Mesenchymal stem cell (in vitro differentiated cells and primary cell): ENCODE measurements at regions not wholly inside any gene's neighbourhood (a gene's known extent, or its start where the extent isn't known, plus 50 kb on each side); places are given as distances from the start of the nearest gene placed in this dataset.

Experiments
- DNase-seq: peaks from one replicate; pipeline ENCODE4 v3.0.0-alpha.2; 2013
- H2AFZ ChIP-seq: one replicate; pipeline ENCODE4 v1.6.1; 2013; ENCODE audit warnings: low read depth, mild to moderate bottlenecking, control low read depth, inconsistent platforms, low read length, moderate library complexity
- H2AK5ac ChIP-seq: 2 replicates; pipeline ENCODE4 v1.6.1; 2013; ENCODE audit warnings: low read length, moderate library complexity, mild to moderate bottlenecking, inconsistent platforms; ENCODE audit not compliant: severe bottlenecking
- H2BK120ac ChIP-seq: one replicate; pipeline ENCODE4 v1.6.1; 2013; ENCODE audit warnings: low read depth, mild to moderate bottlenecking, inconsistent platforms, low read length, moderate library complexity
- H2BK12ac ChIP-seq, 2 experiments: one replicate each; pipeline ENCODE4 v1.6.1; 2013; ENCODE audit warnings: inconsistent platforms in 2 of 2, low read length in 2 of 2, mild to moderate bottlenecking in 2 of 2, moderate library complexity in 2 of 2, control low read depth in 1 of 2
- H2BK15ac ChIP-seq: one replicate; pipeline ENCODE4 v1.6.1; 2013; ENCODE audit warnings: mild to moderate bottlenecking, low read depth, inconsistent platforms; ENCODE audit not compliant: poor library complexity, severe bottlenecking
- H2BK5ac ChIP-seq: 2 replicates; pipeline ENCODE4 v1.6.1; 2013; ENCODE audit warnings: low read depth, mild to moderate bottlenecking, low read length, control low read depth, inconsistent platforms; ENCODE audit not compliant: poor library complexity, severe bottlenecking
- H3K14ac ChIP-seq, 2 experiments: one replicate each; pipeline ENCODE4 v1.6.1; 2013; ENCODE audit warnings: inconsistent platforms in 2 of 2, low read length in 2 of 2, control low read depth in 1 of 2, mild to moderate bottlenecking in 1 of 2, moderate library complexity in 1 of 2
- H3K18ac ChIP-seq, 2 experiments: one replicate each; pipeline ENCODE4 v1.6.1; 2013; ENCODE audit warnings: inconsistent platforms in 2 of 2, low read length in 2 of 2, control low read depth in 1 of 2, low read depth in 1 of 2, mild to moderate bottlenecking in 1 of 2
- H3K23ac ChIP-seq, 2 experiments: one replicate each; pipeline ENCODE4 v1.6.1; 2013; ENCODE audit warnings: inconsistent platforms in 2 of 2, low read length in 2 of 2, mild to moderate bottlenecking in 2 of 2, moderate library complexity in 2 of 2, control low read depth in 1 of 2
- H3K27ac ChIP-seq: 2 replicates; pipeline ENCODE4 v1.5.1; 2013; ENCODE audit warnings: mild to moderate bottlenecking, moderate library complexity, low read length, control low read depth, inconsistent platforms; ENCODE audit not compliant: poor library complexity, severe bottlenecking
- H3K27me3 ChIP-seq, 2 experiments: 2 replicates each; pipeline versions ENCODE4 v1.6.1 to v1.7.0; 2013; ENCODE audit warnings: low read length in 2 of 2, mild to moderate bottlenecking in 2 of 2, moderate library complexity in 2 of 2, control low read depth in 1 of 2, inconsistent platforms in 1 of 2; ENCODE audit not compliant: control insufficient read depth in 1 of 2, insufficient read depth in 1 of 2
- H3K36me3 ChIP-seq, 2 experiments: 2 replicates each; pipeline versions ENCODE4 v1.6.1 to v1.7.0; 2013; ENCODE audit warnings: low read length in 2 of 2, control low read depth in 1 of 2, inconsistent platforms in 1 of 2, low read depth in 1 of 2, mild to moderate bottlenecking in 1 of 2; ENCODE audit not compliant: insufficient read depth in 2 of 2, control insufficient read depth in 1 of 2
- H3K4ac ChIP-seq, 2 experiments: one replicate each; pipeline ENCODE4 v1.6.1; 2013; ENCODE audit warnings: inconsistent platforms in 2 of 2, low read length in 2 of 2, mild to moderate bottlenecking in 2 of 2, moderate library complexity in 2 of 2, control low read depth in 1 of 2, low read depth in 1 of 2
- H3K4me1 ChIP-seq: 2 replicates; pipeline ENCODE4 v1.6.1; 2013; ENCODE audit warnings: low read depth, low read length, control low read depth; ENCODE audit not compliant: control insufficient read depth, insufficient read depth
- H3K4me2 ChIP-seq: 2 replicates; pipeline ENCODE4 v1.6.1; 2013; ENCODE audit warnings: low read length, mild to moderate bottlenecking, inconsistent platforms; ENCODE audit not compliant: poor library complexity, severe bottlenecking
- H3K4me3 ChIP-seq, 2 experiments: 2 replicates each; pipeline versions ENCODE4 v1.5.1 to v1.7.0; 2013; ENCODE audit warnings: low read length in 2 of 2, mild to moderate bottlenecking in 2 of 2, control low read depth in 1 of 2, low read depth in 1 of 2; ENCODE audit not compliant: insufficient read depth in 1 of 2
- H3K79me1 ChIP-seq: replicated peaks from 2 replicates; pipeline ENCODE4 v1.6.1; 2013; ENCODE audit warnings: mild to moderate bottlenecking, control low read depth, low read length, inconsistent platforms; ENCODE audit not compliant: poor library complexity, severe bottlenecking
- H3K9ac ChIP-seq: 2 replicates; pipeline ENCODE4 v1.7.0; 2013; ENCODE audit warnings: mild to moderate bottlenecking, low read length, moderate library complexity
- H3K9me3 ChIP-seq: 2 replicates; pipeline ENCODE4 v1.7.0; 2013; ENCODE audit warnings: mild to moderate bottlenecking, low read length; ENCODE audit not compliant: control insufficient read depth
- H4K8ac ChIP-seq: one replicate; pipeline ENCODE4 v1.6.1; 2013; ENCODE audit warnings: inconsistent platforms, mild to moderate bottlenecking, low read length, moderate library complexity
- H4K91ac ChIP-seq: one replicate; pipeline ENCODE4 v1.6.1; 2013; ENCODE audit warnings: mild to moderate bottlenecking, low read length, inconsistent platforms
- WGBS: methylation state at CpG from one replicate; pipeline ENCODE4 v1.1.7; 2013; ENCODE audit warnings: mixed read lengths; 5-methylcytosine and 5-hydroxymethylcytosine counted together

DNA sequence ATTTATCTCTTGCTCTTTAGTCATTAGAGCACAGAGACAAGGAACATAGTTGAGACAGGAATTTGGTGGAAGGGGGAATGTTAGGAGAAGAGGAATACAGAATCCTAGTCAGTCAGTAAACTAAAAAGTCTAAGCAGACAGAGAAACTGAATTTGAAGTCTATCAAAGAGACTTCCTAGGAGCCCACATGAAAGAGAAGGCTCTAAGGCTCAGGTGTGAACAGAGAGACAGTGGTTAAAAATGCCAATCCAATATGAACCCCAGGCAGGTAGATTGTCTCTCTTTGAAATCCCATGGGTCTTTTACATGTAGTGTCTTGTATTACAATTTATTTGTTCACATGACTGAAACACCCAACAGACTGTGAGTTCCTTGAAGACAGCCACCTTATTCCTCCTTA lies 77.8 kb upstream of the NFKB1 start:
- Histone ChIP-seq H3K27me3 (no peaks in the 10 kb centered on the region), H3K4me2 (no peak overlapping the region)

DNA sequence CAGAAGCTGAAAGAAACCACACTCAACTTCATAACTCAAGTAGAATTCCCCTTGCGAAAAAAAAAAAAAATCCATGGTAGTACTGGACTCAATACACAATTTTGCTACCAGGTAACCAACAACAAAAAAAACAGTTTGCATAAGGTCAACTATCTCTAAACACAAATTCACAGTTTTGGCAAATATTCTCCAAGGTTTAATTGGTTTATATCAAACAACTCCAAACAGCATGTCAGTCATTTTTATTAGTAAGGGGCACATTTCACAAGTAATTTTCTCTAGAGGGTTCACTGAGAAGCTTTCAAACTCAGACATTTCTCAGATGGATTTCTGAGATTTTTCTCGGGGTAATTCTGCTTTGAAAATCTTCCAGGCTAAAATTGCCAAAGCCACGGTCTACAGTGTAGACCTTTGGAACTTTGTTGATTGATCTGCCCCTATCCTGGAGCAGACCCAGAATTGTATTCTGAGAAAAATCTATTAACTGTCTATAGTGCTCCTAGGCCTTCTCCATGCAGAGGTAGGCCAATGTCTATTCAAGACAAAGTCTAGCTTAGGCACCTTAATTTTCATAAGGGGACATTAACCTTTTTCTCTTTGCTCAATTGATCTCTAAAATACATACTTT lies 73.7 kb upstream of the NFKB1 start:
- H3K9ac ChIP-seq = no peak overlapping the region
- H3K4ac ChIP-seq = no peak overlapping the region
- no peak overlapping the region for H2BK12ac ChIP-seq
- H3K4me1 ChIP-seq = peaks cover 2% of the 10 kb centered on the region
- H2BK120ac ChIP-seq = no peak overlapping the region
- peaks cover 2% of the 10 kb centered on the region for H3K79me1 ChIP-seq
- H2AFZ ChIP-seq = no peak overlapping the region
- no peak overlapping the region for H3K4me2 ChIP-seq
- H3K4me3 ChIP-seq = no peak overlapping the region
- no peak overlapping the region for H3K18ac ChIP-seq
- H3K23ac ChIP-seq = no peak overlapping the region
- no peaks in the 10 kb centered on the region for H3K36me3 ChIP-seq
- H3K14ac ChIP-seq = no peak overlapping the region
- no peak overlapping the region for H2AK5ac ChIP-seq
- H4K8ac ChIP-seq = no peak overlapping the region
- DNase-seq = no peak
- no peak overlapping the region for H2BK15ac ChIP-seq
- H3K9me3 ChIP-seq = no peaks in the 10 kb centered on the region
- H2BK5ac ChIP-seq = no peak overlapping the region
- no peak overlapping the region for H3K27ac ChIP-seq
- no peak overlapping the region for H4K91ac ChIP-seq
- no peaks in the 10 kb centered on the region for H3K27me3 ChIP-seq
- 92% methylated on average over 3 of the region's 3 CpGs for WGBS

More for the DNA sequence above, 77.8 kb upstream of the NFKB1 start:
- no peak overlapping the region for H2BK15ac ChIP-seq
- no peak for DNase-seq
- H3K9me3 ChIP-seq = no peaks in the 10 kb centered on the region
- H3K9ac ChIP-seq = no peak overlapping the region
- H2BK5ac ChIP-seq = no peak overlapping the region
- no peak overlapping the region for H3K14ac ChIP-seq
- H2BK120ac ChIP-seq = no peak overlapping the region
- no peaks in the 10 kb centered on the region for H3K36me3 ChIP-seq
- H2AK5ac ChIP-seq = no peak overlapping the region
- H3K18ac ChIP-seq = no peak overlapping the region
- no peak overlapping the region for H3K4me3 ChIP-seq
- no peak overlapping the region for H2BK12ac ChIP-seq
- no peak overlapping the region for H2AFZ ChIP-seq
- H4K8ac ChIP-seq = no peak overlapping the region
- no peaks in the 10 kb centered on the region for H3K4me1 ChIP-seq
- peaks cover under 1% of the 10 kb centered on the region for H3K79me1 ChIP-seq
- H3K27ac ChIP-seq = no peak overlapping the region
- H3K23ac ChIP-seq = no peak overlapping the region
- H4K91ac ChIP-seq = no peak overlapping the region
- H3K4ac ChIP-seq = no peak overlapping the region

DNA sequence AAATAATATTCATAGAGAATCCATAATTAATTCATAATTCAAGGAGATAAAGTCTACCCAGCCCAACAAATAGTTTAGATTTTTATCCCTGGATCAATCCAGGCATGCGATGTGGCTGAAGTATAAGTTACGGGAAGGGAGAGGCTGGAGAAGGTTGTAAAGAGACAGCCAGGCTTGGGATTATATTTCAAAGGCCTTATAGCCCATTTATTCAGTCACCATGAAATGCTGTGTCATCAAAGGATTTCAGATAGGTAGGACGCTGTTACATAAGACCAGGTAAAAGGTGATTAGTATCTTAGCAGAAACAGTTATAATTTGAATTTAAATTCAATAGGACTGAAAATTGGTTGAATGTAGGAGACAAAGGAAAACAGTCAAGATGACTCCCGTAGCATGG lies 73.0 kb upstream of the NFKB1 start:
- no peak overlapping the region for H2BK120ac ChIP-seq
- no peak overlapping the region for H2BK12ac ChIP-seq
- H3K14ac ChIP-seq = no peak overlapping the region
- H2BK5ac ChIP-seq = no peak overlapping the region
- no peak overlapping the region for H3K23ac ChIP-seq
- no peaks in the 10 kb centered on the region for H3K36me3 ChIP-seq
- H3K27ac ChIP-seq = no peak overlapping the region
- H3K79me1 ChIP-seq = peaks cover 2% of the 10 kb centered on the region
- H2AK5ac ChIP-seq = no peak overlapping the region
- no peak overlapping the region for H3K4ac ChIP-seq
- H4K8ac ChIP-seq = no peak overlapping the region
- no peaks in the 10 kb centered on the region for H3K27me3 ChIP-seq
- no peak overlapping the region for H3K4me2 ChIP-seq
- H3K4me1 ChIP-seq = peaks cover 2% of the 10 kb centered on the region
- H3K4me3 ChIP-seq = no peak overlapping the region
- H3K18ac ChIP-seq = no peak overlapping the region
- H2AFZ ChIP-seq = no peak overlapping the region
- no peaks in the 10 kb centered on the region for H3K9me3 ChIP-seq
- DNase-seq = no peak
- H3K9ac ChIP-seq = no peak overlapping the region
- WGBS = 100% methylated on average over 4 of the region's 4 CpGs
- H2BK15ac ChIP-seq = no peak overlapping the region
- no peak overlapping the region for H4K91ac ChIP-seq

DNA sequence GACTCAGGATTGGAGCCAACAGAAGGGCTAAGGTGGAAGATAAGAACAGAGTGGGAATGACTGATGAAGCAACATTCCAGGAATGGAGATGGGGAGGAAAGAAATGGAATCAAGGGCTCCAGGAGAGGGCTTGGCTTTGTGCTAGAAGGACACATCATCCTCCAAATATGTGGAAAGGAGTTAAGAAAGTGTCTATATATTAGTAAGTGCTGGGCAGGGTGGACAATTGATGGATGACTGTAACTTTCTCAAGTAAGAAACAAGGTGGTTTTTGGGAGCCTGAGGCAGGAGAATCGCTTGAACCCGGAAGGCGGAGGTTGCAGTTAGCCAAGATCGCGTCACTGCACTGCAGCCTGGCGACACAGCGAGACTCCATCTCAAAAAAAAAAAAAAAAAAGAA lies 71.6 kb upstream of the NFKB1 start:
- 44% methylated on average over 7 of the region's 7 CpGs for WGBS
- H4K91ac ChIP-seq = no peak overlapping the region
- peak overlapping the region; percentile 42 for H3K27ac ChIP-seq
- H3K79me1 ChIP-seq = peaks cover 2% of the 10 kb centered on the region
- no peaks in the 10 kb centered on the region for H3K9me3 ChIP-seq
- H3K23ac ChIP-seq = no peak overlapping the region
- H3K27me3 ChIP-seq = no peaks in the 10 kb centered on the region
- no peak overlapping the region for H2BK120ac ChIP-seq
- no peak overlapping the region for H3K4me2 ChIP-seq
- H2BK5ac ChIP-seq = no peak overlapping the region
- no peak overlapping the region for H3K14ac ChIP-seq
- H3K9ac ChIP-seq = peak overlapping the region; percentile 92
- no peak overlapping the region for H2AK5ac ChIP-seq
- DNase-seq = peak; percentile 68
- H2AFZ ChIP-seq = no peak overlapping the region
- no peak overlapping the region for H2BK15ac ChIP-seq
- no peak overlapping the region for H4K8ac ChIP-seq
- H2BK12ac ChIP-seq = no peak overlapping the region
- H3K4me1 ChIP-seq = peaks cover 2% of the 10 kb centered on the region
- no peaks in the 10 kb centered on the region for H3K36me3 ChIP-seq
- H3K18ac ChIP-seq = no peak overlapping the region
- no peak overlapping the region for H3K4ac ChIP-seq
- H3K4me3 ChIP-seq = peak overlapping the region in 1 of 2 experiments; percentile 19
